OCI-LY3 (cell line): ENCODE measurements at regions not wholly inside any gene's neighbourhood (a gene's known extent, or its start where the extent isn't known, plus 50 kb on each side); places are given as distances from the start of the nearest gene placed in this dataset.

Experiments used
- EZH2phosphoT487 ChIP-seq: fragments of 200-600 bp; shearing (Covaris generic); IDR thresholded peaks from 2 replicates; pipeline ENCODE4 v1.6.1; 2018; ENCODE audit warnings: antibody characterized with exemption, mixed run types, low read depth
- TF ChIP-seq, protein P1 (sequence below): fragments of 200-600, 300-600 bp; sonication (generic); IDR thresholded peaks from 2 replicates; pipeline ENCODE4 v1.5.1; 2014; ENCODE audit warnings: antibody characterized with exemption, low read length, low read depth

GRCh38 chr7:125136755-125137532, 207.3 kb upstream of the POT1 start:
- TF ChIP-seq, protein P1, sequence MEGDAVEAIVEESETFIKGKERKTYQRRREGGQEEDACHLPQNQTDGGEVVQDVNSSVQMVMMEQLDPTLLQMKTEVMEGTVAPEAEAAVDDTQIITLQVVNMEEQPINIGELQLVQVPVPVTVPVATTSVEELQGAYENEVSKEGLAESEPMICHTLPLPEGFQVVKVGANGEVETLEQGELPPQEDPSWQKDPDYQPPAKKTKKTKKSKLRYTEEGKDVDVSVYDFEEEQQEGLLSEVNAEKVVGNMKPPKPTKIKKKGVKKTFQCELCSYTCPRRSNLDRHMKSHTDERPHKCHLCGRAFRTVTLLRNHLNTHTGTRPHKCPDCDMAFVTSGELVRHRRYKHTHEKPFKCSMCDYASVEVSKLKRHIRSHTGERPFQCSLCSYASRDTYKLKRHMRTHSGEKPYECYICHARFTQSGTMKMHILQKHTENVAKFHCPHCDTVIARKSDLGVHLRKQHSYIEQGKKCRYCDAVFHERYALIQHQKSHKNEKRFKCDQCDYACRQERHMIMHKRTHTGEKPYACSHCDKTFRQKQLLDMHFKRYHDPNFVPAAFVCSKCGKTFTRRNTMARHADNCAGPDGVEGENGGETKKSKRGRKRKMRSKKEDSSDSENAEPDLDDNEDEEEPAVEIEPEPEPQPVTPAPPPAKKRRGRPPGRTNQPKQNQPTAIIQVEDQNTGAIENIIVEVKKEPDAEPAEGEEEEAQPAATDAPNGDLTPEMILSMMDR = no peak
- TF ChIP-seq EZH2phosphoT487 = no peak
